IMR-90 (cell line): ENCODE measurements at regions not wholly inside any gene's neighbourhood (a gene's known extent, or its start where the extent isn't known, plus 50 kb on each side); places are given as distances from the start of the nearest gene placed in this dataset.

Experiments
- ATAC-seq: fragments of 200-7000 bp; cut with Tn5 transposase; 2 replicates; pipeline ENCODE4 v1.9.1; 2020; ENCODE audit warnings: low read depth, mild to moderate bottlenecking, moderate library complexity
- BruUV-seq: library from RNA; stranded (reverse); fragments of 400-500 nt; replicated peaks from 2 replicates; lab custom pipeline; 2021; lab: Mats Ljungman, UMichigan
- CTCF ChIA-PET: fragments of 300-600 bp; formaldehyde crosslinking; extraction: SDS; loops from one replicate; lab custom pipeline; 2021; ENCODE audit warnings: antibody characterized with exemption; lab: Yijun Ruan, JAX
- POLR2A ChIA-PET: fragments of 300-600 bp; sonication (Branson Sonifier 250); formaldehyde crosslinking; loops from one replicate; lab custom pipeline; 2022; ENCODE audit warnings: antibody characterized with exemption; ENCODE audit not compliant: unreplicated experiment; lab: Charles Lee
- DNase-seq: peaks from one replicate; pipeline ENCODE4 v3.0.0; 2013
- H2AFZ ChIP-seq: replicated peaks from 2 replicates; pipeline ENCODE3; 2013; ENCODE audit warnings: low read length, mild to moderate bottlenecking; ENCODE audit not compliant: poor library complexity
- H2AK5ac ChIP-seq: 2 replicates; pipeline ENCODE4 v1.6.1; 2013; ENCODE audit warnings: low read depth, low read length, inconsistent platforms
- H2AK9ac ChIP-seq: replicated peaks from 2 replicates; pipeline ENCODE3; 2013; ENCODE audit warnings: mild to moderate bottlenecking, low read depth, low read length, moderate library complexity; ENCODE audit not compliant: poor library complexity
- H2BK120ac ChIP-seq: 2 replicates; pipeline ENCODE4 v1.6.1; 2013; ENCODE audit warnings: low read depth, low read length, inconsistent platforms
- H2BK15ac ChIP-seq: 3 replicates; pipeline ENCODE4 v1.6.1; 2013; ENCODE audit warnings: low read depth, low read length, inconsistent platforms
- H2BK20ac ChIP-seq: 2 replicates; pipeline ENCODE4 v1.6.1; 2013; ENCODE audit warnings: low read depth, mild to moderate bottlenecking, inconsistent platforms, low read length, moderate library complexity
- H2BK5ac ChIP-seq: 2 replicates; pipeline ENCODE4 v1.6.1; 2013; ENCODE audit warnings: mild to moderate bottlenecking, low read depth, low read length, inconsistent platforms; ENCODE audit not compliant: poor library complexity, severe bottlenecking
- H3K14ac ChIP-seq: replicated peaks from 2 replicates; pipeline ENCODE4 v1.6.1; 2013; ENCODE audit warnings: low read depth, low read length, inconsistent platforms
- H3K18ac ChIP-seq: 2 replicates; pipeline ENCODE4 v1.6.1; 2013; ENCODE audit warnings: low read depth, low read length, control low read depth
- H3K23ac ChIP-seq: 2 replicates; pipeline ENCODE4 v1.6.1; 2013; ENCODE audit warnings: low read depth, low read length, inconsistent platforms
- H3K27ac ChIP-seq: 2 replicates; pipeline ENCODE4 v1.5.1; 2013; ENCODE audit warnings: mild to moderate bottlenecking, control low read depth, low read length; ENCODE audit not compliant: insufficient read depth
- H3K27me3 ChIP-seq: 2 replicates; pipeline ENCODE4 v1.6.1; 2013; ENCODE audit warnings: low read length; ENCODE audit not compliant: control insufficient read depth, insufficient read depth
- H3K36me3 ChIP-seq: 2 replicates; pipeline ENCODE4 v1.6.1; 2013; ENCODE audit warnings: low read length, mixed read lengths; ENCODE audit not compliant: control insufficient read depth, insufficient read depth
- H3K4ac ChIP-seq: 2 replicates; pipeline ENCODE4 v1.6.1; 2013; ENCODE audit warnings: low read depth, low read length, inconsistent platforms
- H3K4me1 ChIP-seq: 2 replicates; pipeline ENCODE4 v1.6.1; 2013; ENCODE audit warnings: low read length, mixed read lengths; ENCODE audit not compliant: control insufficient read depth, insufficient read depth
- H3K4me2 ChIP-seq: 2 replicates; pipeline ENCODE4 v1.6.1; 2013; ENCODE audit warnings: low read depth, mild to moderate bottlenecking, control low read depth, low read length, moderate library complexity
- H3K4me3 ChIP-seq: 2 replicates; pipeline ENCODE4 v1.5.1; 2013; ENCODE audit warnings: low read depth, mild to moderate bottlenecking, control low read depth, low read length, moderate library complexity; ENCODE audit not compliant: insufficient read depth
- H3K56ac ChIP-seq: 2 replicates; pipeline ENCODE4 v1.6.1; 2013; ENCODE audit warnings: low read length, inconsistent platforms; ENCODE audit not compliant: insufficient read depth; ENCODE audit errors: extremely low read depth
- H3K79me1 ChIP-seq, 2 experiments: 2 replicates each; pipeline ENCODE4 v1.6.1; 2013; ENCODE audit warnings: low read length in 2 of 2, inconsistent platforms in 1 of 2, low read depth in 1 of 2
- H3K9ac ChIP-seq: 2 replicates; pipeline ENCODE4 v1.6.1; 2013; ENCODE audit warnings: low read depth, low read length, control low read depth
- H3K9me1 ChIP-seq: 2 replicates; pipeline ENCODE4 v1.6.1; 2013; ENCODE audit warnings: low read length, inconsistent platforms; ENCODE audit not compliant: insufficient read depth
- H3K9me3 ChIP-seq: 2 replicates; pipeline ENCODE4 v1.6.1; 2013; ENCODE audit warnings: low read length; ENCODE audit not compliant: control insufficient read depth, insufficient read depth
- H4K20me1 ChIP-seq: 2 replicates; pipeline ENCODE4 v1.6.1; 2013; ENCODE audit warnings: low read length, inconsistent platforms; ENCODE audit not compliant: insufficient read depth
- H4K5ac ChIP-seq: 2 replicates; pipeline ENCODE4 v1.6.1; 2013; ENCODE audit warnings: mild to moderate bottlenecking, low read depth, low read length, control low read depth
- H4K8ac ChIP-seq, 2 experiments: 2 replicates each; pipeline ENCODE4 v1.6.1; 2013; ENCODE audit warnings: low read depth in 2 of 2, low read length in 2 of 2, control low read depth in 1 of 2, inconsistent platforms in 1 of 2
- H4K91ac ChIP-seq: 2 replicates; pipeline ENCODE4 v1.6.1; 2013; ENCODE audit warnings: low read depth, low read length, inconsistent platforms; ENCODE audit not compliant: insufficient read depth
- BHLHE40 ChIP-seq: fragments of 150-350 bp; IDR thresholded peaks from 2 replicates; pipeline ENCODE4 v1.6.1; 2016; ENCODE audit warnings: mild to moderate bottlenecking, low read depth, low read length
- CHD1 ChIP-seq: IDR thresholded peaks from 2 replicates; pipeline ENCODE4 v1.6.1; 2012; ENCODE audit warnings: low read depth, low read length, improper control_type of control experiment
- CTCF ChIP-seq: conservative IDR thresholded peaks from 2 replicates; pipeline ENCODE4 v1.5.1; 2012; ENCODE audit warnings: mild to moderate bottlenecking, low read depth, low read length, improper control_type of control experiment
- FOS ChIP-seq: fragments of 150-350 bp; IDR thresholded peaks from 2 replicates; pipeline ENCODE4 v1.6.1; 2016; ENCODE audit warnings: low read depth, low read length
- MAFK ChIP-seq: IDR thresholded peaks from 2 replicates; pipeline ENCODE4 v1.6.1; 2012; ENCODE audit warnings: low read depth, low read length, improper control_type of control experiment
- MAZ ChIP-seq: IDR thresholded peaks from 2 replicates; pipeline ENCODE4 v1.6.1; 2012; ENCODE audit warnings: low read depth, mild to moderate bottlenecking, low read length, improper control_type of control experiment, moderate library complexity, borderline replicate concordance
- MXI1 ChIP-seq: IDR thresholded peaks from 2 replicates; pipeline ENCODE4 v1.6.1; 2012; ENCODE audit warnings: low read depth, mild to moderate bottlenecking, low read length, moderate library complexity, borderline replicate concordance
- NFE2L2 ChIP-seq: fragments of 150-350 bp; IDR thresholded peaks from 2 replicates; pipeline ENCODE4 v1.6.1; 2016; ENCODE audit warnings: low read depth, mild to moderate bottlenecking, low read length
- RAD21 ChIP-seq: IDR thresholded peaks from 2 replicates; pipeline ENCODE4 v1.6.1; 2012; ENCODE audit warnings: low read length, improper control_type of control experiment
- RCOR1 ChIP-seq: IDR thresholded peaks from 2 replicates; pipeline ENCODE4 v1.6.1; 2012; ENCODE audit warnings: mild to moderate bottlenecking, low read length, improper control_type of control experiment; ENCODE audit not compliant: insufficient replicate concordance
- SMC3 ChIP-seq: fragments of 150-350 bp; IDR thresholded peaks from 2 replicates; pipeline ENCODE4 v1.6.1; 2016; ENCODE audit warnings: low read depth, mild to moderate bottlenecking, antibody characterized with exemption, low read length, moderate library complexity
- WGBS, 2 experiments: methylation state at CpG; one replicate each; pipeline versions ENCODE4 v1.1.5 to v1.1.7; 2013; ENCODE audit warnings: missing lambda C conversion rate in 2 of 2; ENCODE audit not compliant: insufficient read length in 1 of 2; ENCODE audit errors: extremely low coverage in 2 of 2; 5-methylcytosine and 5-hydroxymethylcytosine counted together
- dilution Hi-C: fragments of 300-500 bp; cut with HindIII; formaldehyde crosslinking; loops from one replicate; pipeline ENCODE4 v1.14.3; 2018; ENCODE audit warnings: low sequenced_read_pairs; ENCODE audit not compliant: unreplicated experiment
- in situ Hi-C: fragments of 300-500 bp; cut with MboI; formaldehyde crosslinking; loops from 3 replicates; pipeline ENCODE4 v1.14.3; 2019; ENCODE audit warnings: low sequenced_read_pairs, inconsistent platforms, mixed read lengths
- intact Hi-C: fragments of 100-400 bp; cut with micrococcal nuclease; formaldehyde crosslinking; loops from 2 replicates; pipeline ENCODE4 v1.10.0; 2022

GRCh38 chr2:176789751-176790150, 422.8 kb upstream of the HNRNPA3 start:
- H3K56ac ChIP-seq, result no peak overlapping the region
- H2AFZ ChIP-seq, result no peak overlapping the region
- H3K9me1 ChIP-seq, result no peaks in the 10 kb centered on the region
- no peak overlapping the region for H2BK5ac ChIP-seq
- H2BK20ac ChIP-seq, result no peak overlapping the region
- WGBS, 2 experiments, result no CpG with 5 or more reads among the region's 1 CpG
- no peak overlapping the region for H3K23ac ChIP-seq
- H4K8ac ChIP-seq, result no peak overlapping the region
- intact Hi-C loops, result no loop called here
- no peaks in the 10 kb centered on the region for H3K4me1 ChIP-seq
- H3K4me3 ChIP-seq, result no peak overlapping the region
- TF ChIP-seq NFE2L2, result no peak
- no peak for TF ChIP-seq RCOR1
- no peak for TF ChIP-seq MAFK
- TF ChIP-seq CTCF, result no peak
- TF ChIP-seq BHLHE40, result no peak
- TF ChIP-seq FOS, result no peak
- no peak for TF ChIP-seq CHD1
- TF ChIP-seq MXI1, result no peak
- no peak for TF ChIP-seq RAD21
- no peak for TF ChIP-seq SMC3
- no peak for TF ChIP-seq MAZ
- H3K9ac ChIP-seq, result no peak overlapping the region
- H2BK15ac ChIP-seq, result no peak overlapping the region
- H3K4me2 ChIP-seq, result no peak overlapping the region
- no peak overlapping the region for H3K27ac ChIP-seq
- dilution Hi-C loops, result no loop called here
- H3K27me3 ChIP-seq, result no peaks in the 10 kb centered on the region
- H2AK5ac ChIP-seq, result no peak overlapping the region
- ATAC-seq (no peak), DNase-seq (no peak)
- BruUV-seq, result no TSS peak
- ChIA-PET CTCF (interaction anchor here (1.2 kb wide), 1 partner anchor 25 kb away, joined by 3 read pairs; no protein-coding TSS in a partner anchor), POLR2A (no interaction called here)
- H3K18ac ChIP-seq, result no peak overlapping the region
- no peaks in the 10 kb centered on the region for H3K9me3 ChIP-seq
- H3K36me3 ChIP-seq, result no peaks in the 10 kb centered on the region
- no peaks in the 10 kb centered on the region for H4K20me1 ChIP-seq
- H3K79me1 ChIP-seq, result no peaks in the 10 kb centered on the region
- no peak overlapping the region for H4K91ac ChIP-seq
- no peak overlapping the region for H2BK120ac ChIP-seq
- H3K4ac ChIP-seq, result no peak overlapping the region
- H3K14ac ChIP-seq, result no peak overlapping the region
- no peak overlapping the region for H2AK9ac ChIP-seq
- in situ Hi-C loops, result no loop called here
- no peak overlapping the region for H4K5ac ChIP-seq
